PC-9 (cell line): ENCODE measurements at regions not wholly inside any gene's neighbourhood (a gene's known extent, or its start where the extent isn't known, plus 50 kb on each side); places are given as distances from the start of the nearest gene placed in this dataset.

Experiments used
- EZH2 ChIP-seq: fragments of 200-600 bp; sonication (generic); IDR thresholded peaks from 2 replicates; pipeline ENCODE4 v1.8.0; 2017; ENCODE audit warnings: antibody characterized with exemption, low read depth
- TF ChIP-seq, protein P1 (sequence below): fragments of 200-600 bp; sonication (generic); conservative IDR thresholded peaks from 2 replicates; pipeline ENCODE4 v1.6.1; 2017; ENCODE audit warnings: mixed run types, antibody characterized with exemption, mild to moderate bottlenecking, moderate library complexity

DNA sequence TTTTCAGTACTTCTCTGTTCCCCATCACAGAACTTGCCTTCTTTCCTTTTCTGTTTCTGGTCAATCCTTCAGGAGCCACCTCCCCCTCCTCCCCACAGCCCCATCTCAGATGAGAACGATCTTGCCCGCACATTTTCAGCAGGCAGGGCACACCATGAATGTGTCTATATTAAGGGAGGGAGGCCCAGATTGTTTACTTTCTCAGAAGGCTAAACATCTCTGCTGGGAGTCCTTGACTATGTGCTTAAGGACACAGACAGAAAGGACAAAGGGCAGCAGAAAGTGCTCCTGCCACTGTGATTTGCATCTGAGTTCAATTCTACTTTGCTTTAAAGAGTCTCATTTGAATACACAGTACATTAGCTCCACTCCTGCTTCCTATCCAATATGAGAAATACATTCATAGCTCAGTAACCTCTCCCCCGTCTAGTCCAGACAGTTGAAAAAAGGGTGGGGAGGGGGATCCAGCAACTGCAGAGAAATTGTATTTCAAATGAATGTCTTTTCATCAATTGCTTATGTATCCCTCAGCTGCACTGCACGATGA is 175.0 kb upstream of the PARD3B start:
- TF ChIP-seq, protein P1, sequence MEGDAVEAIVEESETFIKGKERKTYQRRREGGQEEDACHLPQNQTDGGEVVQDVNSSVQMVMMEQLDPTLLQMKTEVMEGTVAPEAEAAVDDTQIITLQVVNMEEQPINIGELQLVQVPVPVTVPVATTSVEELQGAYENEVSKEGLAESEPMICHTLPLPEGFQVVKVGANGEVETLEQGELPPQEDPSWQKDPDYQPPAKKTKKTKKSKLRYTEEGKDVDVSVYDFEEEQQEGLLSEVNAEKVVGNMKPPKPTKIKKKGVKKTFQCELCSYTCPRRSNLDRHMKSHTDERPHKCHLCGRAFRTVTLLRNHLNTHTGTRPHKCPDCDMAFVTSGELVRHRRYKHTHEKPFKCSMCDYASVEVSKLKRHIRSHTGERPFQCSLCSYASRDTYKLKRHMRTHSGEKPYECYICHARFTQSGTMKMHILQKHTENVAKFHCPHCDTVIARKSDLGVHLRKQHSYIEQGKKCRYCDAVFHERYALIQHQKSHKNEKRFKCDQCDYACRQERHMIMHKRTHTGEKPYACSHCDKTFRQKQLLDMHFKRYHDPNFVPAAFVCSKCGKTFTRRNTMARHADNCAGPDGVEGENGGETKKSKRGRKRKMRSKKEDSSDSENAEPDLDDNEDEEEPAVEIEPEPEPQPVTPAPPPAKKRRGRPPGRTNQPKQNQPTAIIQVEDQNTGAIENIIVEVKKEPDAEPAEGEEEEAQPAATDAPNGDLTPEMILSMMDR = no peak
- TF ChIP-seq EZH2 = no peak
